H1 (cell line): ENCODE measurements at regions not wholly inside any gene's neighbourhood (a gene's known extent, or its start where the extent isn't known, plus 50 kb on each side); places are given as distances from the start of the nearest gene placed in this dataset.

Experiments
- CTCF ChIA-PET: fragments of 300-600 bp; sonication (Branson Sonifier 250); formaldehyde crosslinking; loops from one replicate; lab custom pipeline; 2021; ENCODE audit not compliant: partially characterized antibody; lab: Charles Lee
- POLR2A ChIA-PET: fragments of 300-600 bp; sonication (Branson Sonifier 250); formaldehyde crosslinking; loops from one replicate; lab custom pipeline; 2021; ENCODE audit warnings: inconsistent platforms; ENCODE audit not compliant: partially characterized antibody; lab: Charles Lee
- DNase-seq, 2 experiments: peaks; one replicate each; pipeline versions ENCODE4 v3.0.0 to v3.0.0-alpha.2; 2010 to 2022; ENCODE audit warnings: low spot score in 2 of 2, low read depth in 1 of 2, mixed read lengths in 1 of 2
- FAIRE-seq: peaks from 2 replicates; lab custom pipeline; 2011; peaks lifted over from hg19 to GRCh38; lab: Jason Lieb, UNC
- H2AFZ ChIP-seq: 2 replicates; pipeline ENCODE4 v1.8.1; 2012; ENCODE audit warnings: low read length, inconsistent platforms
- H2AK5ac ChIP-seq: 2 replicates; pipeline ENCODE4 v1.6.1; 2013; ENCODE audit warnings: low read depth, low read length
- H2BK120ac ChIP-seq: replicated peaks from 2 replicates; pipeline ENCODE3; 2013; ENCODE audit warnings: low read depth, low read length, inconsistent platforms
- H2BK12ac ChIP-seq: 2 replicates; pipeline ENCODE4 v1.6.1; 2013; ENCODE audit warnings: low read depth, low read length
- H2BK15ac ChIP-seq: 2 replicates; pipeline ENCODE4 v1.6.1; 2013; ENCODE audit warnings: low read length
- H2BK20ac ChIP-seq: 2 replicates; pipeline ENCODE4 v1.6.1; 2013; ENCODE audit warnings: low read length
- H2BK5ac ChIP-seq: 2 replicates; pipeline ENCODE4 v1.6.1; 2013; ENCODE audit warnings: low read depth, low read length
- H3K14ac ChIP-seq: 2 replicates; pipeline ENCODE4 v1.6.1; 2013; ENCODE audit warnings: inconsistent platforms; ENCODE audit not compliant: insufficient read length
- H3K18ac ChIP-seq: 2 replicates; pipeline ENCODE4 v1.6.1; 2013; ENCODE audit warnings: low read length; ENCODE audit errors: extremely low read depth
- H3K23ac ChIP-seq: 2 replicates; pipeline ENCODE4 v1.6.1; 2013; ENCODE audit warnings: inconsistent platforms; ENCODE audit not compliant: insufficient read length
- H3K23me2 ChIP-seq: 2 replicates; pipeline ENCODE4 v1.6.1; 2013; ENCODE audit warnings: low read depth, low read length
- H3K27ac ChIP-seq: 2 replicates; pipeline ENCODE4 v1.6.1; 2011; ENCODE audit warnings: low read depth, low read length, inconsistent platforms
- H3K27me3 ChIP-seq, 4 experiments: replicated peaks in 1 of 4; 1 replicate in 1 of 4; 2 replicates in 3 of 4; pipeline versions ENCODE4 v1.6.1 to v1.8.1; 2011 to 2013; ENCODE audit warnings: low read length in 3 of 4, mild to moderate bottlenecking in 3 of 4, inconsistent platforms in 2 of 4, mixed read lengths in 2 of 4, moderate library complexity in 1 of 4; ENCODE audit not compliant: control insufficient read depth in 3 of 4, insufficient read depth in 3 of 4; ENCODE audit errors: extremely low read depth in 1 of 4
- H3K36me3 ChIP-seq, 4 experiments: 2 replicates each; pipeline versions ENCODE4 v1.6.1 to v1.8.1; 2011 to 2013; ENCODE audit warnings: mild to moderate bottlenecking in 4 of 4, low read length in 3 of 4, moderate library complexity in 2 of 4, control low read depth in 1 of 4, inconsistent platforms in 1 of 4; ENCODE audit not compliant: insufficient read depth in 4 of 4, control insufficient read depth in 2 of 4
- H3K4ac ChIP-seq: replicated peaks from 2 replicates; pipeline ENCODE3; 2013; ENCODE audit warnings: low read length, low read depth, mixed read lengths, inconsistent platforms; ENCODE audit not compliant: insufficient read length
- H3K4me1 ChIP-seq, 4 experiments: replicated peaks in 1 of 4; 1 replicate in 1 of 4; 2 replicates in 3 of 4; pipeline versions ENCODE4 v1.6.1 to v1.8.1; 2011 to 2013; ENCODE audit warnings: low read length in 3 of 4, inconsistent platforms in 2 of 4, mixed read lengths in 1 of 4; ENCODE audit not compliant: insufficient read depth in 4 of 4, control insufficient read depth in 3 of 4
- H3K4me2 ChIP-seq, 2 experiments: 2 replicates each; pipeline versions ENCODE4 v1.6.1 to v1.8.1; 2011 to 2013; ENCODE audit warnings: low read depth in 2 of 2, low read length in 2 of 2, control low read depth in 1 of 2, inconsistent platforms in 1 of 2, mild to moderate bottlenecking in 1 of 2; ENCODE audit not compliant: insufficient read depth in 1 of 2
- H3K4me3 ChIP-seq, 4 experiments: fragments of 200-600, 300-600 bp in 1 of 4; sonication (generic), shearing (Covaris generic), sonication (Bioruptor Twin) in 1 of 4; 2 replicates each; pipeline versions ENCODE4 v1.5.1 to v1.8.1; 2011 to 2016; ENCODE audit warnings: low read length in 4 of 4, low read depth in 3 of 4, control low read depth in 2 of 4, inconsistent platforms in 2 of 4, mild to moderate bottlenecking in 2 of 4, mixed read lengths in 1 of 4, moderate library complexity in 1 of 4; ENCODE audit not compliant: insufficient read depth in 2 of 4; ENCODE audit errors: extremely low read depth in 1 of 4
- H3K56ac ChIP-seq: replicated peaks from 2 replicates; pipeline ENCODE3; 2013; ENCODE audit warnings: low read depth, mild to moderate bottlenecking, mixed read lengths, low read length, inconsistent platforms; ENCODE audit not compliant: insufficient read length
- H3K79me1 ChIP-seq: 2 replicates; pipeline ENCODE4 v1.6.1; 2013; ENCODE audit warnings: low read depth, low read length, control low read depth
- H3K79me2 ChIP-seq, 2 experiments: 2 replicates each; pipeline versions ENCODE4 v1.6.1 to v1.8.1; 2012 to 2013; ENCODE audit warnings: low read length in 2 of 2, mild to moderate bottlenecking in 2 of 2, inconsistent platforms in 1 of 2; ENCODE audit not compliant: insufficient read depth in 2 of 2, control insufficient read depth in 1 of 2
- H3K9ac ChIP-seq, 4 experiments: replicated peaks in 1 of 4; 1 replicate in 1 of 4; 2 replicates in 3 of 4; pipeline versions ENCODE4 v1.6.1 to v1.8.1; 2011 to 2013; ENCODE audit warnings: low read depth in 3 of 4, low read length in 3 of 4, control low read depth in 2 of 4, mild to moderate bottlenecking in 2 of 4, moderate library complexity in 2 of 4, inconsistent platforms in 1 of 4; ENCODE audit errors: extremely low read depth in 1 of 4
- H3K9me3 ChIP-seq, 2 experiments: 2 replicates each; pipeline versions ENCODE4 v1.6.1 to v1.8.1; 2012 to 2013; ENCODE audit warnings: mild to moderate bottlenecking in 2 of 2, moderate library complexity in 2 of 2, control low read depth in 1 of 2, inconsistent platforms in 1 of 2, low read depth in 1 of 2, low read length in 1 of 2, mixed read lengths in 1 of 2; ENCODE audit not compliant: insufficient read depth in 2 of 2
- H4K20me1 ChIP-seq, 2 experiments: replicated peaks in 1 of 2; 2 replicates each; pipeline versions ENCODE3 to v1.8.1; 2011 to 2013; ENCODE audit warnings: inconsistent platforms in 2 of 2, low read length in 2 of 2, mild to moderate bottlenecking in 1 of 2; ENCODE audit not compliant: insufficient read depth in 2 of 2, control insufficient read depth in 1 of 2
- H4K5ac ChIP-seq: 2 replicates; pipeline ENCODE4 v1.6.1; 2013; ENCODE audit warnings: low read length, low read depth, mixed read lengths, inconsistent platforms; ENCODE audit not compliant: insufficient read length
- H4K8ac ChIP-seq: 2 replicates; pipeline ENCODE4 v1.8.0; 2013; ENCODE audit warnings: mild to moderate bottlenecking, moderate library complexity, low read length, inconsistent platforms; ENCODE audit not compliant: insufficient read depth; ENCODE audit errors: extremely low read depth
- H4K91ac ChIP-seq: replicated peaks from 2 replicates; pipeline ENCODE3; 2013; ENCODE audit warnings: low read length, mixed read lengths, inconsistent platforms; ENCODE audit not compliant: insufficient read length
- ATF3 ChIP-seq: IDR thresholded peaks from 2 replicates; pipeline ENCODE4 v1.6.1; 2011; ENCODE audit warnings: low read depth, mild to moderate bottlenecking, low read length; ENCODE audit not compliant: insufficient read depth
- E2F6 ChIP-seq: IDR thresholded peaks from 2 replicates; pipeline ENCODE4 v1.6.1; 2012; ENCODE audit warnings: inconsistent platforms
- HDAC6 ChIP-seq: IDR thresholded peaks from one replicate; pipeline ENCODE4 v1.7.1; 2012; ENCODE audit warnings: low read depth, mild to moderate bottlenecking, inconsistent platforms, low read length, moderate library complexity
- KDM5A ChIP-seq: fragments of 200-600 bp; IDR thresholded peaks from 2 replicates; pipeline ENCODE4 v1.7.1; 2012; ENCODE audit warnings: mild to moderate bottlenecking, low read length, inconsistent platforms, mixed read lengths
- POLR2A ChIP-seq, 2 experiments: IDR thresholded peaks; 1 replicate in 1 of 2; 2 replicates in 1 of 2; pipeline ENCODE4 v1.6.1; 2011; ENCODE audit warnings: low read depth in 2 of 2, low read length in 2 of 2, mild to moderate bottlenecking in 2 of 2; ENCODE audit errors: control extremely low read depth in 1 of 2
- RFX5 ChIP-seq: IDR thresholded peaks from 2 replicates; pipeline ENCODE4 v1.6.1; 2011; ENCODE audit warnings: low read depth, low read length, improper control_type of control experiment, borderline replicate concordance
- RNF2 ChIP-seq: fragments of 200-900, 300-1000 bp; sonication (generic); IDR thresholded peaks from 2 replicates; pipeline ENCODE4 v1.7.1; 2016; ENCODE audit warnings: borderline replicate concordance, low read depth, mild to moderate bottlenecking, antibody characterized with exemption, low read length; ENCODE audit not compliant: poor library complexity, severe bottlenecking; ENCODE audit errors: missing control alignments
- SIX5 ChIP-seq: IDR thresholded peaks from 2 replicates; pipeline ENCODE4 v1.6.1; 2011; ENCODE audit warnings: mild to moderate bottlenecking, low read depth, low read length
- SP1 ChIP-seq: IDR thresholded peaks from 2 replicates; pipeline ENCODE4 v1.6.1; 2011; ENCODE audit warnings: low read depth, low read length
- SRF ChIP-seq: IDR thresholded peaks from 2 replicates; pipeline ENCODE4 v1.6.1; 2011; ENCODE audit warnings: mild to moderate bottlenecking, low read depth, low read length, moderate library complexity
- TAF7 ChIP-seq: optimal IDR thresholded peaks from 2 replicates; pipeline ENCODE3; 2011; ENCODE audit warnings: low read depth, mild to moderate bottlenecking, inconsistent platforms, low read length, moderate library complexity, borderline replicate concordance
- TEAD4 ChIP-seq: IDR thresholded peaks from 2 replicates; pipeline ENCODE4 v1.6.1; 2012; ENCODE audit warnings: low read depth, low read length, inconsistent platforms, mixed read lengths
- YY1 ChIP-seq: IDR thresholded peaks from 2 replicates; pipeline ENCODE4 v1.6.1; 2011; ENCODE audit warnings: low read depth, mild to moderate bottlenecking, low read length
- WGBS, 2 experiments: shearing (Covaris generic) in 1 of 2; methylation state at CpG; one replicate each; pipeline versions ENCODE4 v1.1.6 to v1.1.7; 2013 to 2015; ENCODE audit warnings: low lambda C conversion rate in 2 of 2, mixed read lengths in 2 of 2, inconsistent platforms in 1 of 2, low coverage in 1 of 2, missing lambda C conversion rate in 1 of 2; ENCODE audit not compliant: insufficient replicate concordance in 2 of 2, insufficient coverage in 1 of 2, insufficient read length in 1 of 2; ENCODE audit errors: extremely low coverage in 1 of 2, missing lambda C conversion rate in 1 of 2; 5-methylcytosine and 5-hydroxymethylcytosine counted together

- Histone ChIP-seq H3K23me2 (no peaks in the 10 kb centered on the region), H2BK12ac (no peak overlapping the region), H3K9me3 (no peaks in the 10 kb centered on the region)
- TF ChIP-seq KDM5A (no peak), HDAC6 (no peak), E2F6 (no peak), YY1 (no peak), ATF3 (no peak), POLR2A (IDR thresholded peaks at IDR 0.05; ENCODE audit: control extremely low read depth in 1 of 2, low read depth in 2 of 2, low read length in 2 of 2) (no peak), TAF7 (no peak), RNF2 (no peak), SIX5 (no peak), RFX5 (no peak), TEAD4 (no peak), SRF (no peak), SP1 (no peak)
- TF ChIP-seq, all 59 proteins: peak for 0
- H3K56ac ChIP-seq: no peak overlapping the region
- no peak overlapping the region for H2BK15ac ChIP-seq
- H3K27ac ChIP-seq: no peak overlapping the region
- no peak overlapping the region for H4K91ac ChIP-seq
- no peaks in the 10 kb centered on the region for H3K79me2 ChIP-seq
- no peaks in the 10 kb centered on the region for H3K4me1 ChIP-seq
- H2BK5ac ChIP-seq: no peak overlapping the region
- no peak overlapping the region for H3K4ac ChIP-seq
- H3K27me3 ChIP-seq: no peaks in the 10 kb centered on the region
- ChIA-PET CTCF (interaction anchor here (0.8 to 2.1 kb wide), 3 partner anchors 9 to 22 kb away, joined by 3 to 5 read pairs (median 3); no protein-coding TSS in a partner anchor), POLR2A (no interaction called here)
- H3K23ac ChIP-seq: no peak overlapping the region
- H2AFZ ChIP-seq: no peak overlapping the region
- H2BK20ac ChIP-seq: no peak overlapping the region
- DNase-seq (no peak), FAIRE-seq (no peak)
- no peaks in the 10 kb centered on the region for H3K79me1 ChIP-seq
- no peak overlapping the region for H3K4me2 ChIP-seq
- no peak overlapping the region for H3K4me3 ChIP-seq
- no peak overlapping the region for H4K8ac ChIP-seq
- H2BK120ac ChIP-seq: no peak overlapping the region
- H3K36me3 ChIP-seq: no peaks in the 10 kb centered on the region; a peak in 1 of 8 replicates
- no peak overlapping the region for H3K18ac ChIP-seq
- H4K5ac ChIP-seq: no peak overlapping the region
- 88% methylated on average over 1 of the region's 1 CpG; no CpG with 5 or more reads in 1 of the 2 experiments for WGBS, 2 experiments
- no peak overlapping the region for H3K14ac ChIP-seq
- no peak overlapping the region for H3K9ac ChIP-seq
- H2AK5ac ChIP-seq: no peak overlapping the region
- H4K20me1 ChIP-seq: no peaks in the 10 kb centered on the region
Measured at GRCh38 chr3:168574455-168575158, 478.9 kb upstream of the GOLIM4 start.
